Stimulated activated CD4-positive, alpha-beta T cell treated with anti-CD3 and anti-CD28 coated beads, TNF-alpha, amount 100 ng/mL, for 1 hour (primary cell): ENCODE measurements at regions not wholly inside any gene's neighbourhood (a gene's known extent, or its start where the extent isn't known, plus 50 kb on each side); places are given as distances from the start of the nearest gene placed in this dataset.

Source experiments
- DNase-seq, 3 donors: peaks; one replicate each; pipeline ENCODE4 v3.0.0-alpha.2; 2020; ENCODE audit warnings: low read depth in 3 of 3, low spot score in 1 of 3

- no peak for DNase-seq
These were observed 109.5 kb upstream of the NLRP1 start for GRCh38 chr17:5693821-5694220.

DNA sequence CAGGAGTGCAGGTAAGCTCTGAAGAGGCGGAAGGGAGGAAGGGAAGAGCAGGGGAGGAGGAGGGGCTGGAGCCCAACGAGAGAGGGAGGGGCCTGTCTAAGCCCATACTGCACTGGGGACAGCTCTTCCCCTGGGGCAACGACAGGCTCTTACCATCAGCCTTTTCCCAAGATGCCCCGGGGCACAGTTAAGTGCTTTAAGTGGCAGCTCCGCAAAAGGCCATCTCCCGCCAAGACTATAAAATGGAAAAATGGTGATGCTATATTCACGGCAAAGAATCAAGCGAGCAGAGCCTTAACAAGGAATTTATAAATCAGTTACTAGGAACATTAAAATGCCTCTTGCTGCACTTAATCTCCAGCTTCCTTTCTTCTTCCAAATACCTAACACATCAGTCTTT, 110.2 kb upstream of the NLRP1 start:
- DNase-seq, result no peak

GRCh38 chr17:5695480-5695879, 111.2 kb upstream of the NLRP1 start:
- no peak for DNase-seq

GRCh38 chr17:5698959-5699358, 114.7 kb upstream of the NLRP1 start:
- DNase-seq, result no peak

- no peak for DNase-seq
These were observed 115.5 kb upstream of the NLRP1 start for GRCh38 chr17:5699814-5700213.

- no peak for DNase-seq
These were observed 116.4 kb upstream of the NLRP1 start for GRCh38 chr17:5700745-5701144.

GRCh38 chr17:5701381-5701780, 117.1 kb upstream of the NLRP1 start:
- DNase-seq, result no peak

DNA sequence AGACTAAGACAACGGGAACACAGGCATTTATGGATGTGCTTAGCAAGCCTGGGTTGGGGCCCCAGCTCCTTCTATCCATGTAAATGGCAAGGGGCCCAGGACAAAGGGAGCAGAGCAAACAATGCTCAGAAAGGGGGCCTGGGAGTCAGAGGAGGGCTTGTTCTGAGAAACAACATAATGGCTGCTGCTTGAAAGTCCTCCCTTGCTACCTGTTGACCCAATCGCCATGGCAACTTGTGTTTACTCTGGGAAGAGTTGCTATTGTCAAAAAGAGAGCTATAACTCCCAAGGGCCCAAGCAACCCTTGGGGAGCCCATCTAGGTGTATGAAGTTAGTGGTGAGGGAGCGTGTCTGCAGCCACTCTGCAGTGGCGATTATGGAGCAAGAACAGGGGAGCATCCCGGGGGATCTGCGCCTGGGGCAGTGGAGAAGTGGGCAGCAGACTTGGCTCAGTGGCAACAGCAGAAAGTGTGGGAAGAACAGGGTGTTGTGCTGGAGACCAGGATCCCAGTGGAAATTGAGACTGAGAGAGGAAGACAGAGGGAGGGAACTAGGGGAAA, 118.7 kb upstream of the NLRP1 start:
- no peak for DNase-seq

GRCh38 chr17:5703736-5704135, 119.4 kb upstream of the NLRP1 start:
- DNase-seq, result no peak

GRCh38 chr17:5705081-5705875, 121.0 kb upstream of the NLRP1 start:
- DNase-seq, result no peak

GRCh38 chr17:5705876-5706576, 121.7 kb upstream of the NLRP1 start:
- no peak for DNase-seq

DNA sequence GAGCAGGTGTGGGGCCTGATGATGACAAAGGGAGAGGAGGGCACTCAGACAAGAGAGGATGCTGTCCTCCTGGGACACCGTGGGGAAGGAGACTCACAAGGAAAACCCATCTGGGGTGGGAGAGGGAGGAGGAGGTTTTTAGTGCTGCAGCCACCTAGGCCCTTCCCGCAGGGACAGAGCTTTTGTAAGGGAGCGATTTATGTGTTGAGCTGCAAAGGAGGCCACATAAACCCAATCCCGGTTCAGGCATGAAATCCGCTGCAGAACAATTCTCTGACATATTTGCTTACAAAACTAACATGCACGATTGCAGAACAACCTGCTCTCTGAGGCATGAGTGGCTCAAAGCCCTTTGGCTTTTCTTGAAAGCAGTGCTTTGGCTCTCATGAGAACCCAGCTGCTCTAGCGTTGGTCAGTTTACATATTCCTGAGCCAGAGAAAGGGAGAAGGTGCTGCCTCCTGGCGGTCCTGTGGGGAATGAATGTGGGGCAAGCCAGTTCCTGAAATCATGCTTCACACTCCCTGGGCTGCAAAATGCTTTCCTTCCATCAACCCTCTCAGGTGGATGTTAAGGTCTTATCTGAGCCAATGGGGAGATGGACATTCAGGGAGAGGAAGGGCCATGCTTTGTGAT, 122.4 kb upstream of the NLRP1 start:
- peak; percentile 3 to 41 (median 28) for DNase-seq

DNA sequence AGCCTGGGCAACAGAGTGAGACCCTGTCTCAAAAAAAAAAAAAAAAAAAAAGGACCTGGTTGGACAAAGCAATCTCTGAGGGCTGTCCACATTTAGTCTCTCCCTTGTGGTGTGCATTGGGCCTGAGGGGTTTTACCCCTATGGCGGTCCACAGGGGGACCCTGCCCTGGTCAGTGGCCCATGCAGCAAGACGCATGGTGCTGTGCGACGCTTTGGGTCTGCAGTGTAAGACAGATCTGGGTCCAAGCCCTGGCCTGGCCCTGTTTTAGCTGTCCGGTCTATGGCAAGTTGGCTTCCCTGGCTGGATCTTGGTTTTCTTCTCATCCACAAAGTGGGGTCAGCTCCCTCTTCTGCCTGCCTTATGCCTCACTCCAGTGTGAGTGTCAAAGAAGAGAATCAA, 123.2 kb upstream of the NLRP1 start:
- no peak for DNase-seq

GRCh38 chr17:5708344-5708743, 124.0 kb upstream of the NLRP1 start:
- DNase-seq, result no peak

DNA sequence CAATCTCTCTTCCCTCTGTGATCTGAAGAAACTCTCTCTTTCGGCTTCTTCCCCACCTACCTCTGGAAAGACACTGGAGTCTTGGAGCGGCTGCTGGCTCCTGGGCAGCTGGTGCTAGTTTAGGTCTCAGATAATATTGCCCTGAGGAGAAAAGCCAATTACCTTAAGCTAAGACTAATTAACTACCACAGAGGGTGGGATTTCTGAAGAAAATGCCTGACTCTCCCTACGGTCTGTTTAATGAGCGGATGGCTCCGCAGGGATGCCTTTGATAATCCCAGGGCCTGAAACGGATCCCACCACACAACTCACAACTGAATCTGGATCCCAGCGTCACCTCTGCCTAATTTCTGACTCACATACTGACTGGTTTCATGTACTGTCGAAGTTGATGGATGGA, 127.0 kb upstream of the NLRP1 start:
- DNase-seq, result no peak

GRCh38 chr17:5714993-5715392, 130.7 kb upstream of the NLRP1 start:
- DNase-seq, result no peak

DNA sequence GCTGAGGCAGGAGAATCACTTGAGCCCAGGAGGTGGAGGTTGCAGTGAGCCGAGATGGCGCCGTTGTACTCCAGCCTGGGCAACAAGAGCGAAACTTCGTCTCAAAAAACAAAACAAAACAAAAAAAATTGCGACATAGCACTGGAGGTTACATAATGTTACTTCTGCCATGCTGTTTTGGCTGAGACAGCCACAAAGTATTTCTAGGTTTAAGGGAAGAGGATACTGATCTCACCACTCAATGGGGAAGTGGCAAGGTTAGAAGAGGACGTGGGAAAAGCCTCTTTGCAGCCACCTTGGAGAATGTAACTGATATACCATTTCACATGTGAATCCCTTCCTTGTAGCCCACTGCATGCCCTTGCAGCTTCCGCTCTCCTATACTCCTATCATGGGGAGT, 131.2 kb upstream of the NLRP1 start:
- DNase-seq, result no peak

- DNase-seq, result no peak
These were observed 134.4 kb upstream of the NLRP1 start for GRCh38 chr17:5718726-5719125.

DNA sequence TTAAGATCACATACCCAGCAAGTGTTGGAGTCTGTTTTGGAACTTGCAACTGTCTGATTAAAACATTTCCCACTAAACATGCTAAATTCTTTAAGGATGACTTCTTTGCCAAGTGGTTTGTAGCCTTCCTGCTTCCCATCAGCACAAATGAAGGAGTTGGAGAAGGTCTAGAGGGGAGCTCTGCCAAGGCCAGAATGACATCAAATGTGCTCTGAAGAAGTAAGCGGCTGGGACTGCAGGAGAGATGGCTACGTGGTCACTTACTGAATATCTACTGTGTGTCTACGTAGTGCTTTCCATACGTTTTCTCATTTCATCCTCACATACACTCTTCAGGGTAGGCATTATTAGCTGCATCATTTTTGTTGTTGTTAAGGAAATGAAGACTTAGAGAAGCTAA, 135.7 kb upstream of the NLRP1 start:
- DNase-seq, result no peak

- no peak for DNase-seq
These were observed 146.1 kb upstream of the NLRP1 start for GRCh38 chr17:5730373-5730772.

GRCh38 chr17:5740937-5741336, 156.6 kb upstream of the NLRP1 start:
- no peak for DNase-seq

DNA sequence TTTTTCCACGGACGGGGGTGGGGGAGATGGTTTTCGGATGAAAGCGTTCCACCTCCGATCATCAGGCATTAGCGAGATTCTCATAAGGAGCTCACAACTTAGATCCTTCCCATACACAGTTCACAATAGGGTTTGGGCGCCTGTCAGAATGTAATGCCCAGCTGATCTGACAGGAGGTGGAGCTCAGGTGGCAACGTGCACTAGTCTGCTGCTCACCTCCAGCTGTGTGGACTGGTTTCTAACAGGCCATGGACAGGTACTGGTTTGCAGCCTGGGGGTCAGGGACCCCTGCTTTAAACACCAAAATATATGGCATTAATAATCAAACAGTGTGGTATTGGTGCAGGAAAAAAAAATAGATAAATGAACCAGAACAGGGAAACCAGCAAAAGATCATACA, 157.5 kb upstream of the NLRP1 start:
- no peak for DNase-seq
